GM10248 (cell line): ENCODE measurements at regions not wholly inside any gene's neighbourhood (a gene's known extent, or its start where the extent isn't known, plus 50 kb on each side); places are given as distances from the start of the nearest gene placed in this dataset.

ENCODE experiments used
- CTCF ChIA-PET: fragments of 300-600 bp; sonication (Branson Sonifier 250); formaldehyde crosslinking; extraction: SDS; loops from one replicate; lab custom pipeline; 2021; ENCODE audit warnings: antibody characterized with exemption; lab: Yijun Ruan, JAX
- POLR2A ChIA-PET: fragments of 350-650 bp; sonication (Branson Sonifier 250); formaldehyde crosslinking; extraction: SDS; loops from one replicate; lab custom pipeline; 2020; ENCODE audit warnings: antibody characterized with exemption; lab: Yijun Ruan, JAX
- DNase-seq: peaks from one replicate; pipeline ENCODE4 v3.0.0; 2012; ENCODE audit errors: extremely low spot score
- CTCF ChIP-seq: IDR thresholded peaks from 2 replicates; pipeline ENCODE4 v1.5.1; 2012; ENCODE audit warnings: mild to moderate bottlenecking, low read depth; ENCODE audit errors: extremely low read depth, missing control alignments, control extremely low read depth

GRCh38 chr11:69348414-69349235 is 54.7 kb downstream of the MYEOV start:
- CTCF ChIA-PET: interaction anchor here (1.1 kb wide), 1 partner anchor 13 kb away, joined by 3 read pairs; no protein-coding TSS in a partner anchor
- no peak for DNase-seq
- POLR2A ChIA-PET: no interaction called here
- TF ChIP-seq CTCF: no peak

- ChIA-PET CTCF (no interaction called here), POLR2A (no interaction called here)
- no peak for TF ChIP-seq CTCF
- no peak for DNase-seq
These were observed 56.1 kb downstream of the MYEOV start for GRCh38 chr11:69350040-69350439.

GRCh38 chr11:69350596-69350995 is 56.6 kb downstream of the MYEOV start:
- TF ChIP-seq CTCF: no peak
- DNase-seq: no peak
- CTCF ChIA-PET: no interaction called here
- POLR2A ChIA-PET: no interaction called here

- POLR2A ChIA-PET: no interaction called here
- no peak for TF ChIP-seq CTCF
- CTCF ChIA-PET: interaction anchor here (1.2 kb wide), 1 partner anchor 17 kb away, joined by 3 read pairs; no protein-coding TSS in a partner anchor
- no peak for DNase-seq
These were observed 57.5 kb downstream of the MYEOV start for GRCh38 chr11:69351460-69351859.

- POLR2A ChIA-PET: no interaction called here
- no peak for TF ChIP-seq CTCF
- CTCF ChIA-PET: interaction anchor here (1.2 kb wide), 1 partner anchor 18 kb away, joined by 3 read pairs; no protein-coding TSS in a partner anchor
- DNase-seq: no peak
These were observed 58.2 kb downstream of the MYEOV start for GRCh38 chr11:69352166-69352565.

- CTCF ChIA-PET: interaction anchor here (1.2 kb wide), 1 partner anchor 19 kb away, joined by 3 read pairs; no protein-coding TSS in a partner anchor
- no peak for TF ChIP-seq CTCF
- POLR2A ChIA-PET: no interaction called here
- no peak for DNase-seq
These were observed 58.9 kb downstream of the MYEOV start for GRCh38 chr11:69352715-69353319.
